Loucy (cell line): ENCODE measurements at regions not wholly inside any gene's neighbourhood (a gene's known extent, or its start where the extent isn't known, plus 50 kb on each side); places are given as distances from the start of the nearest gene placed in this dataset.
"Not testable (repeated sequence)": the region's sequence is repeated elsewhere in the genome, so short reads cannot be mapped to it uniquely, and the experiment has no call there.

ENCODE experiments used
- H2AFZ ChIP-seq: fragments of 200-600 bp; sonication (generic); 2 replicates; pipeline ENCODE4 v1.6.0; 2016; ENCODE audit warnings: antibody characterized with exemption, mild to moderate bottlenecking, low read length, moderate library complexity
- H3F3A ChIP-seq: fragments of 200-600 bp; 2 replicates; pipeline ENCODE4 v1.6.0; 2016; ENCODE audit warnings: antibody characterized with exemption, low read depth, mild to moderate bottlenecking
- H3K27me3 ChIP-seq: fragments of 200-600 bp; sonication (generic); 2 replicates; pipeline ENCODE4 v1.6.1; 2014; ENCODE audit warnings: low read length, mild to moderate bottlenecking; ENCODE audit not compliant: insufficient read depth, poor library complexity, severe bottlenecking
- H3K36me3 ChIP-seq: fragments of 200-600 bp; sonication (generic); 2 replicates; pipeline ENCODE4 v1.6.1; 2016; ENCODE audit warnings: low read length; ENCODE audit not compliant: insufficient read depth
- H3K4me1 ChIP-seq: fragments of 200-600 bp; sonication (generic); 2 replicates; pipeline ENCODE4 v1.5.1; 2014; ENCODE audit warnings: low read length, mild to moderate bottlenecking; ENCODE audit not compliant: insufficient read depth, poor library complexity, severe bottlenecking
- H3K4me2 ChIP-seq: fragments of 200-600 bp; sonication (generic); 2 replicates; pipeline ENCODE4 v1.6.0; 2014; ENCODE audit warnings: antibody characterized with exemption, low read length, low read depth, mild to moderate bottlenecking; ENCODE audit not compliant: poor library complexity, severe bottlenecking
- H3K4me3 ChIP-seq: fragments of 200-600 bp; sonication (generic); 2 replicates; pipeline ENCODE4 v1.5.1; 2014; ENCODE audit warnings: low read length, mild to moderate bottlenecking, mixed read lengths; ENCODE audit not compliant: poor library complexity, severe bottlenecking
- H3K79me2 ChIP-seq: fragments of 200-600 bp; sonication (generic); 2 replicates; pipeline ENCODE4 v1.6.1; 2014; ENCODE audit warnings: low read length; ENCODE audit not compliant: insufficient read depth
- H3K9ac ChIP-seq: fragments of 200-600 bp; sonication (generic); 2 replicates; pipeline ENCODE4 v1.6.0; 2014; ENCODE audit warnings: mild to moderate bottlenecking, low read depth, low read length, moderate library complexity; ENCODE audit not compliant: poor library complexity, severe bottlenecking
- H3K9me2 ChIP-seq: fragments of 200-600 bp; sonication (generic); replicated peaks from 2 replicates; pipeline ENCODE4 v1.6.1; 2016; ENCODE audit warnings: low read depth, low read length, mixed read lengths
- H3K9me3 ChIP-seq: fragments of 200-600 bp; sonication (generic); 2 replicates; pipeline ENCODE4 v1.6.1; 2014; ENCODE audit warnings: mild to moderate bottlenecking, antibody characterized with exemption, low read length, low read depth; ENCODE audit not compliant: insufficient read depth
- H4K20me1 ChIP-seq: fragments of 200-600 bp; sonication (generic); 2 replicates; pipeline ENCODE4 v1.6.0; 2014; ENCODE audit warnings: antibody characterized with exemption, low read length, mild to moderate bottlenecking; ENCODE audit not compliant: insufficient read depth, poor library complexity, severe bottlenecking
- EZH2phosphoT487 ChIP-seq: fragments of 200-600 bp; IDR thresholded peaks from 2 replicates; pipeline ENCODE4 v1.6.1; 2018; ENCODE audit warnings: antibody characterized with exemption, mild to moderate bottlenecking, moderate library complexity, borderline replicate concordance
- TF ChIP-seq, protein P1 (sequence below): fragments of 200-600 bp; sonication (generic); conservative IDR thresholded peaks from 2 replicates; pipeline ENCODE4 v1.5.1; 2014; ENCODE audit warnings: mild to moderate bottlenecking, antibody characterized with exemption, low read length

DNA sequence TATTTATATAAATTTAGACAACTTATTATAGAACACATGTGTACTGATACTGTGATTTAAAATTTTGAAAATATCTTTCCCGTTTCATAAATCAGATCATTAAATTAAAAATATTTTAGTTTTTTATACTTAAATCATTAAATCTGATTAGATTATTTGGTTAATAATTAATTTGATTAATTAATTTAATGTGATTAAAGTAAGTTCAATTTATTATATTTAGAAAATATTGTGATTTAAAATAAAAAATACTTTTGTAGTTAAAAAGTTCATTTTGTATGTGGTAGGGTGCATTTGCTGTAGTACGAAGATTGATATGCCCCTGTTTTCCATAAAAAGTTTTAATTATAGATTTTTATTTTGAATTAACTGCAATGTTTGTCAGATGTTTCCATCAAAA lies 1323.4 kb downstream of the RAPGEF2 start:
- Histone ChIP-seq H3K9ac (no peak overlapping the region), H3K4me3 (no peak overlapping the region), H3K27me3 (no peaks in the 10 kb centered on the region), H3K9me2 (no peaks in the 10 kb centered on the region), H3K79me2 (no peaks in the 10 kb centered on the region), H3K9me3 (no peaks in the 10 kb centered on the region), H3F3A (no peaks in the 10 kb centered on the region), H4K20me1 (no peaks in the 10 kb centered on the region), H3K4me1 (no peaks in the 10 kb centered on the region), H2AFZ (no peak overlapping the region), H3K4me2 (no peak overlapping the region), H3K36me3 (no peaks in the 10 kb centered on the region)
- TF ChIP-seq, protein P1, sequence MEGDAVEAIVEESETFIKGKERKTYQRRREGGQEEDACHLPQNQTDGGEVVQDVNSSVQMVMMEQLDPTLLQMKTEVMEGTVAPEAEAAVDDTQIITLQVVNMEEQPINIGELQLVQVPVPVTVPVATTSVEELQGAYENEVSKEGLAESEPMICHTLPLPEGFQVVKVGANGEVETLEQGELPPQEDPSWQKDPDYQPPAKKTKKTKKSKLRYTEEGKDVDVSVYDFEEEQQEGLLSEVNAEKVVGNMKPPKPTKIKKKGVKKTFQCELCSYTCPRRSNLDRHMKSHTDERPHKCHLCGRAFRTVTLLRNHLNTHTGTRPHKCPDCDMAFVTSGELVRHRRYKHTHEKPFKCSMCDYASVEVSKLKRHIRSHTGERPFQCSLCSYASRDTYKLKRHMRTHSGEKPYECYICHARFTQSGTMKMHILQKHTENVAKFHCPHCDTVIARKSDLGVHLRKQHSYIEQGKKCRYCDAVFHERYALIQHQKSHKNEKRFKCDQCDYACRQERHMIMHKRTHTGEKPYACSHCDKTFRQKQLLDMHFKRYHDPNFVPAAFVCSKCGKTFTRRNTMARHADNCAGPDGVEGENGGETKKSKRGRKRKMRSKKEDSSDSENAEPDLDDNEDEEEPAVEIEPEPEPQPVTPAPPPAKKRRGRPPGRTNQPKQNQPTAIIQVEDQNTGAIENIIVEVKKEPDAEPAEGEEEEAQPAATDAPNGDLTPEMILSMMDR: no peak
- TF ChIP-seq EZH2phosphoT487: no peak

DNA sequence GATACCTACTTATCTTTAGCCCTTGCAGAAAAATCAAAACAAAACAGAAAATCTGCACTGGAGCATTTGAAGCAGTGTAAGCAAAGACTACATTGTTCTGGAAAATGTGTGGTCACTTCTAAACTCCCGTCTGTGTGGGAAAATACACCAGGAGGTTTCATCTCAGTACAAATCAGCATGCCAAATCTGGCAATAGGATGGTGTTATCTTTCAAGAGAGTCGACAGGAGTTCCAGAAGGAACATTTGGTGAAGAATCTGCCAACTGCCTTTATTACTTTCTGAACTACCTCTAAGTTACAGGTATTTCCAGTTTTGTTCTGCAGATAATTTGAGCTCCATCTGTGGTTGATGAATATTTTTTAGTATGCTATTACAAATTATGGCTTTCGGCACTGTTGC lies 1348.0 kb downstream of the RAPGEF2 start:
- Histone ChIP-seq H3F3A (no peaks in the 10 kb centered on the region), H3K9me3 (no peaks in the 10 kb centered on the region), H4K20me1 (no peaks in the 10 kb centered on the region), H3K4me1 (no peaks in the 10 kb centered on the region), H3K4me3 (no peak overlapping the region), H3K9me2 (no peaks in the 10 kb centered on the region), H2AFZ (no peak overlapping the region), H3K36me3 (no peaks in the 10 kb centered on the region), H3K79me2 (no peaks in the 10 kb centered on the region), H3K4me2 (no peak overlapping the region), H3K27me3 (no peaks in the 10 kb centered on the region), H3K9ac (no peak overlapping the region)
- TF ChIP-seq, protein P1: no peak
- TF ChIP-seq EZH2phosphoT487: no peak

DNA sequence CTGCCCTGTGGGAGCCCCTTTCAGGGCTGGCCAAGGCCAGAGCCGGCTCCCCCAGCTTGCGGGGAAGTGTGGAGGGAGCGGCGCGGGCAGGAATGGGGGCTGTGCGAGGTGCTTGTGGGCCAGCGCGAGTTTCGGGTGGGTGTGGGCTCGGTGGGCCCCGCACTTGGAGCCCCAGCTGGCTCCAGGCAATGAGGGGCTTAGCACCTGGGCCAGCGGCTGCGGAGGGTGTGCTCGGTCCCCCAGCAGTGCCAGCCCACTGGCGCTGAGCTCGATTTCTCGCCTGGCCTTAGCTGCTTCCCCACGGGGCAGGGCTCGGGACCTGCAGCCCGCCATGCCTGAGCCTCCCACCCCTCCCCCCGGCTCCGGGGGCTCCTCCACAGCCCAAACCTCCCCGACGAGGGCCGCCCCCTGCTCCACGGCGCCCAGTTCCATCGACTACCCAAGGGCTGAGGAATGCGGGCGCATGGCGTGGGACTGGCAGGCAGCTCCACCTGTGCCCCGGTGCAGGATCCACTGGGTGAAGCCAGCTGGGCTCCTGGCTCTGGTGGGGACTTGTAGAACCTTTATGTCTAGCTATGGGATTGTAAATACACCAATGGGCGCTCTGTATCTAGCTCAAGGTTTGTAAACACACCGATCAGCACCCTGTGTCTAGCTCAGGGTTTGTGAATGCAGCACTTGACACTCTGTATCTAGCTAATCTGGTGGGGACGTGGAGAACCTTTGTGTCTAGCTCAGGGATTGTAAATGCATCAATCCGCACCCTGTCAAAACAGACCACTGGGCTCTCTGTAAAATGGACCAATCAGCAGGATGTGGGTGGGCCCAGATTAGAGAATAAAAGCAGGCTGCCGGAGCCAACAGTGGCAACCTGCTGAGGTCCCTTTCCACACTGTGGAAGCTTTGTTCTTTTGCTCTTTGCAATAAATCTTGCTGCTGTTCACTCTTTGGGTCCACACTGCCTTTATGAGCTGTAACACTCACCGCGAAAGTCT lies 1379.1 kb downstream of the RAPGEF2 start:
- H3K4me1 ChIP-seq, H3K9ac ChIP-seq, H2AFZ ChIP-seq, H3K9me3 ChIP-seq, H3K4me2 ChIP-seq, H4K20me1 ChIP-seq, H3K79me2 ChIP-seq, H3K4me3 ChIP-seq, H3K36me3 ChIP-seq, H3K9me2 ChIP-seq, H3F3A ChIP-seq, H3K27me3 ChIP-seq: not testable (repeated sequence)
